HUES64 (cell line): ENCODE measurements at regions not wholly inside any gene's neighbourhood (a gene's known extent, or its start where the extent isn't known, plus 50 kb on each side); places are given as distances from the start of the nearest gene placed in this dataset.

Experiments used
- H3K27ac ChIP-seq: 2 replicates; pipeline ENCODE4 v1.7.0; 2013; ENCODE audit warnings: low read depth, low read length, inconsistent platforms
- H3K27me3 ChIP-seq: 2 replicates; pipeline ENCODE4 v1.6.1; 2013; ENCODE audit warnings: mild to moderate bottlenecking, low read length; ENCODE audit not compliant: insufficient read depth
- H3K36me3 ChIP-seq: 2 replicates; pipeline ENCODE4 v1.6.1; 2013; ENCODE audit warnings: mild to moderate bottlenecking, low read length; ENCODE audit not compliant: insufficient read depth
- H3K4me1 ChIP-seq: 2 replicates; pipeline ENCODE4 v1.6.1; 2013; ENCODE audit warnings: mild to moderate bottlenecking, low read length, moderate library complexity; ENCODE audit not compliant: insufficient read depth
- H3K4me3 ChIP-seq: 2 replicates; pipeline ENCODE4 v1.5.1; 2013; ENCODE audit warnings: mild to moderate bottlenecking, low read length, moderate library complexity
- H3K9ac ChIP-seq: 2 replicates; pipeline ENCODE4 v1.6.1; 2013; ENCODE audit warnings: mild to moderate bottlenecking, low read depth, low read length
- H3K9me3 ChIP-seq: 2 replicates; pipeline ENCODE4 v1.6.1; 2013; ENCODE audit warnings: low read depth, low read length; ENCODE audit not compliant: insufficient read depth
- WGBS: fragments of 150-250, 120-280 bp; methylation state at CpG from one replicate; pipeline ENCODE4 v1.1.7; 2013; ENCODE audit warnings: missing lambda C conversion rate; 5-methylcytosine and 5-hydroxymethylcytosine counted together

DNA sequence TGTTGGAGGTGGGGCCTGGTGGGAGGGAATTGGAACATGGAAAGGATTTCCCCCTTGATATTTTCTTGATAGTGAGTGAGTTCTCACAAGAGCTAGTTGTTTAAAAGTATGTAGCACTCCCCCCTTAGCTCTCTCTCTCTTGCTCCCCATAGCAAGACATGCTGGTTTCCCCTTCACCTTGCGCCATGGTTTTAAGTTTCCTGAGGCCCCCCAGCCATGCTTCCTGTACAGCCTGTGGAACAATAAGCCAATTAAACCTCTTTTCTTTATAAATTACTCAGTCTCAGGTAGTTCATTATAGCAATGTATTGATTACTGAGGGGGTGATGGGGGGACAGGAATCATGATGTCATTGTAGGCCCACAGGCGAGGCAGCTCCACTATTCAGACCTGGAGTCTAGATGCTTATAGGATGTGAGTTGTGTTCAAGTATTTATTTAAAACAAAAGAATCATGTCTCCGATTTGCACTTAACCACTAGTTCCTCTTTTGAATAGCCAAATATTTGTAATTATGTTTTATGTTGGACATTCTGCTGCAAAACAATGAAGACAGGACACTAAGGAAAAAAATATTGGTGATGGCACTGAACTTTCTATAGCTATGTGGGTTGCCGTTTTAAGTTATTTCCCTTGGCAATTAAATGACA is 156.6 kb downstream of the TMEM38B start:
- H3K4me1 ChIP-seq, result no peaks in the 10 kb centered on the region
- H3K9me3 ChIP-seq, result no peaks in the 10 kb centered on the region
- H3K9ac ChIP-seq, result no peak overlapping the region
- H3K27ac ChIP-seq, result no peak overlapping the region
- 96% methylated on average over 3 of the region's 4 CpGs for WGBS
- H3K36me3 ChIP-seq, result no peaks in the 10 kb centered on the region
- H3K27me3 ChIP-seq, result no peaks in the 10 kb centered on the region
- H3K4me3 ChIP-seq, result no peak overlapping the region

DNA sequence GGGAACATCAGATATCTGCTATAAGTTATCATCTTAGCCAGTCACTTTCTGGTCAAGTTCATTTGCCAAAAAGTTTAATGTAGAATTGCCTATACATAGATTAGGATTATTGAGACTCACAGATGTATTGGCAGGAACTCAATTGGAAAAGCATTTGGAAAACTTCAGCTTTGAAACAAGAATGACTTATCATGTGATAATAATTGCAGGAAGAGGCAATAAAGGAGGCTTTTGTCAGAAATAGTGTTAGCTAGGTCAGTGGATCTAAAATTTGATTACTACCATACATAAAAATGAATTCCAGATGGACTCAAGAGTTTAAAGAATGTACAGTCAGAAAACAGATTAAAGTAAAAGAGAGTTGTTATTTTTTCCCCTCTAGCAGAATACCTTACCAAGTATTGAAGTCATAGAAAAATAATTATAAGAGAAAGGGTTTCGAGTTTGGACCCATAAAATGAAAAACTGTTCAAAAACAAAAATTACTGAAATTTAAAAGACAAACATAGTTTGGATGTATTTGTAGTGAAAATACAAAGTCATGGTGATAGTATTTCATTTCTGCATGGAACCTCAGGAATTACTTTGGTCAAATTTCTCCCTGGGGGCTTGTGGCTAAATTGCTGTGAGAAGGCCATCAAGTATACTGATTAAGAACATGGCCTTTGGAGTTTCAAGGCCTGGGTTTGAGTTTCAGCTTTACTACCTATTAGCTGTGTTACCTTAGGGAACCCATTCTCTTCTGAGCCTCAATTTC is 159.9 kb downstream of the TMEM38B start:
- no CpG with 5 or more reads among the region's 1 CpG for WGBS
- H3K4me1 ChIP-seq, result no peaks in the 10 kb centered on the region
- H3K4me3 ChIP-seq, result no peak overlapping the region
- H3K9me3 ChIP-seq, result no peaks in the 10 kb centered on the region
- H3K27ac ChIP-seq, result no peak overlapping the region
- H3K9ac ChIP-seq, result no peak overlapping the region
- H3K27me3 ChIP-seq, result no peaks in the 10 kb centered on the region
- H3K36me3 ChIP-seq, result no peaks in the 10 kb centered on the region

DNA sequence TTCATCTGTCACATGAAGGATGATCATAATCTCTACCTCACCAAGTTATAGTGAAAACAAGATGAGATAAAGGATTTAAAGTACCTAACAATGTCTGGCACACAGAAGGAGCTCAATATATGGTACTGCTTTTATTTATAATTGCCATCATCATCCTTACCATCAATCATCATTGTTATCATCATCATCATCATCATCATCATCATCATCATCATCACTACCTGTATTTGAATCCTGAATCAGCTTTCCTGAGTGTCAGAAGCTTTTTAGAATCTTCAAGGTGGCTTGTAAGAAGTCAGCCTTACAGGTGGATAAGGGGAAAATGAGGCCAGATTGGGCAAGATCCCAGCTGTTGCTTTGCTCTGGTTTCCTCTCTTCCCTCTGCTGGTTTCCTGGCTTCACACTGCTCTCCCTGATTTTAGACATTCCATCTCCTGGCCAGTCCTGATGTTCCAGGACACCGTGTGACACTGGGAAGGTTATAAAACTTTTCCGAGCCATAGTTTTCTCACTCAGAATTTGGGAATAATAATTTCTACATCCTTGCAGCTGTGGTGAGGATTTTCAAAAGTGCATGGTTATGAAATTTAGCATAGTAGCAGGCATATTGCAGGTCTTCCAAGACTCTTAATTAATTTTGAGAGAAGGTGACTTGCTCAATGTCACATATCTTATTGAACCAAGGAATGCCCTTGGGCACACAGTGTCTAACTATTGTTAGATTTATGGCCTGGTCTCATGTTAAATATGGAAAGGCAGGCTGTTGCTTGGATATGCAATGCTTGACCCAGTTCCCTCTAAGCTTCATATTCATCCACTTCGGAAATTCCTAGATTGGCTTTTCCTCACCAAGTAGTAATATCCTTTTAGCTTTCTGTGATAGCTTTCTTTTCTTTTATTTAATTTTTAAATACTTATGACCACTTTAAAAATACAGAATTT is 160.7 kb downstream of the TMEM38B start:
- Histone ChIP-seq H3K9ac (no peak overlapping the region), H3K27ac (no peak overlapping the region), H3K9me3 (no peaks in the 10 kb centered on the region), H3K27me3 (no peaks in the 10 kb centered on the region), H3K36me3 (no peaks in the 10 kb centered on the region), H3K4me1 (no peaks in the 10 kb centered on the region), H3K4me3 (no peak overlapping the region)
- 95% methylated on average over 2 of the region's 3 CpGs for WGBS

DNA sequence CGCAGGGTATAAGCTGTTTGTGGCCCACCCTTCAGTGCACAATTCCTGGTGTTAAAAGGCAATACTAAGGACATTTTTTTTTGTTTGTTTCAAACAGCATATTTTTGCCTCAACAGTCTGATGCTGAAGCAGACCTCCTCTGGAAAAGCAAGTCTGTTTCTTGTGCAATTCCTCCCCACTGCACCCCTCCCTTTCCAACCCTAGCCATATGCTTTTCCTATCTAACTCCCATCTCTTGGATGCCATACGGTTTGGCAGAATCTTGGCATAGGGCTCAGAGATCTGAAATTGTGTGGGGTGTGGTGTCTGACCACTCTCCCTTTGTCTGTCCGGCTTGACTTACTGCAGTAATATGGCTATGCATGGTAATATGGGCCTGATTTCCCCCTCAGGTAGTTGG is 161.6 kb downstream of the TMEM38B start:
- Histone ChIP-seq H3K4me3 (no peak overlapping the region), H3K9ac (no peak overlapping the region), H3K4me1 (no peaks in the 10 kb centered on the region), H3K27me3 (no peaks in the 10 kb centered on the region), H3K9me3 (no peaks in the 10 kb centered on the region), H3K36me3 (no peaks in the 10 kb centered on the region), H3K27ac (no peak overlapping the region)
- 91% methylated on average over 3 of the region's 3 CpGs for WGBS

DNA sequence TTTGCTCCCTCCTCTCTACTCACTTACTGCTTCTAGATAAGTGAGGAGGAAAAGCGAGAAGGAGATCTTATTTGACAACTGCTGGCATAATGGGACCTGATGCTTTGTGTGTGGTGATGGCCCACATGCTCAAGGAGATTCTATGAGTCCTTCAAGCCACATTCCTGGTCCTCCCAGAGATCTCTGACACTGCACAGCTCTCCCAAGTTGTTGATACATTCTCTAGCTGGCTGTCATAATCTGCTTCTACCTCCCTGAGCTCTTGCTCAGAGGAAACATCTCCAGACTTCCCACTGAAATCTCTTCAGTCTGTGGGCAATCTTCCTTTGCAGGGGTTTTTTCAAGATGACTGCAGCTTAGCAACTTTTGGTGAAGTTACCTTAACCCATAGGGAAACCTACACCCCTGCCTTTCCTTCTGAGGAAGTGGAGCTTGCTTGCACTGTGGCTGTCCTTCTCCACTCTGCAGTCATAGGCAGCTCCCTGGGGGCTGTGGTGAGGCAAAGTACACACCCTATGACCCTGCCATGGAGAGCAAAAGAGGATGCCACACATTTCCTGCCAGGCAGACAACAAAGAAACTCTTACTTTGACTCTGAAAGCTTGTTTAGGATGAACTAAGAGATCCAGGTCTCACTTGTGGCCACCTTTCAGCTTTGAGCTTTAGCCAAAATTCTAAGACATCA is 163.8 kb downstream of the TMEM38B start:
- Histone ChIP-seq H3K27ac (no peak overlapping the region), H3K4me1 (no peaks in the 10 kb centered on the region), H3K27me3 (no peaks in the 10 kb centered on the region), H3K9me3 (no peaks in the 10 kb centered on the region), H3K36me3 (no peaks in the 10 kb centered on the region), H3K9ac (no peak overlapping the region), H3K4me3 (no peak overlapping the region)
- WGBS, result 88% methylated on average over 1 of the region's 1 CpG

DNA sequence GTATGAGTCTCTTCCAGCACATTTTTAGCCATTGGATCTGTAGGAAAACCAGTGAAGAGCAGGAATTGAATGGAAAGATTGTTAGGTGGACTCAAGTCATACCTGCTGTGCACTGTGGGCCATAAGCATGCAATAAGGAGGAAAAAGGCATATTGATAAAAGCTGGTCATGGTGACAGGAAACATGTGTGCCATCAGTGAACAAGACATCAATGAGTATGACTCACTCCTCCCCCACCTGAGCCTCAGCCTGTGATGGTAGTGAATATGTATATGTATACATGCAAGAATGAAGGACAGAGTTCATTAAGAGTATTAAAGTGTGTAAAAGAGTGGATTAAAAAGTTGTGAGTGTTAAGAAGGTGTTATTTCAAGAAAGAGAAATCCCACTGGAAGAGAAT is 164.5 kb downstream of the TMEM38B start:
- H3K9ac ChIP-seq, result no peak overlapping the region
- H3K4me3 ChIP-seq, result no peak overlapping the region
- H3K27me3 ChIP-seq, result no peaks in the 10 kb centered on the region
- no peaks in the 10 kb centered on the region for H3K9me3 ChIP-seq
- no peaks in the 10 kb centered on the region for H3K4me1 ChIP-seq
- no peaks in the 10 kb centered on the region for H3K36me3 ChIP-seq
- no peak overlapping the region for H3K27ac ChIP-seq

DNA sequence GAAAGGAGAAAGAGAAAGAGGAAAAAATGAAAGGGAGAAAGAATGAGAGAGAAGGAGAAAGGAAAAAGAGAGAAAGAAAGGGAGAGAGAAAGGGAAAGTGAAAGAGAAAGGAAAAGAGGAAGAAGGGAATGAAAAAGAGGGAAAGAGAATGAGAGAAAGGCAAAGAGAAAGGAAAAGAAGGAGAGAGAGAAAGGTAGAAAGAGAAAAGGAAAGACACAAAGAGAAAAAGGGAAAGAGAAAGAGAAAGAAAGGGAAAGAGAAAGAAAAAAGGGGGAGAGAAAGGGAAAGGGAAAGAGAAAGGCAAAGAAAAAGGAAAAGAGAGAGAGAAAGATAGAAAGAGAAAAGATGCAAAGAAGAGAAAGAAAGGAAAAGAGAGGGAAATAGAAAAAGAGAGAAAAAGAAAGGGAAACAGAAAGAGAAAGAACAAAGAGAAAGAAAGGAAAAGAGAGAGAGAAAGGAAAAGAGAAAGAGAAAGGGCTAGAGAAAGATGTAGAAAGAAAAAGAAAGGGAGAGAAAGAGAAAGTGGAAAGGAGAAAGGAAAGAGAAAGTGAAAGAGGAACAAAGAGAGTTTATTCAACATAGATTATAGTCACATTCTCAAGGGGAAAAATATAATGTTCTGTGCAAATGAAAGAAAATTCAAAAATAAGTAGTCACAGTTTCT is 165.2 kb downstream of the TMEM38B start:
- Histone ChIP-seq H3K4me1 (no peaks in the 10 kb centered on the region), H3K9me3 (no peaks in the 10 kb centered on the region), H3K27ac (no peak overlapping the region), H3K9ac (no peak overlapping the region), H3K36me3 (no peaks in the 10 kb centered on the region), H3K27me3 (no peaks in the 10 kb centered on the region), H3K4me3 (no peak overlapping the region)

DNA sequence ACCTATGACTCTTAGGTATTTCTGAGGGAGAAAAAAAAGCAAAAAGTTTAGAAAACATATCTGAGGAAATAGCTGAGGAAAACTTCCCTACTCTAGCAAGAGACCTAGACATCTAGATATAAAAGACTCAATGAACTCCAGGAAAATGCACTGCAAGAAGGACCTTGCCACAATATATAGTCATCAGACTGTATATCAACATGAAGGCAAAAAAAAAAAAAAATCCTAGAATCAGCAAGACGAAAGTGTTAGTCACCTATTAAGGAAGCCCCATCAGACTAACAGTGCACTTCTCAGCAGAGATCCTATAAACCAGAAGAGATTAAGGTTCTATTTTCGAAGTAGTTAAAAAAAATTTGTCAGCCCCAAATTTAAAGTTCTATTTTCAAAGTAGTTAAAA is 166.2 kb downstream of the TMEM38B start:
- Histone ChIP-seq H3K27ac (no peak overlapping the region), H3K9ac (no peak overlapping the region), H3K27me3 (no peaks in the 10 kb centered on the region), H3K36me3 (no peaks in the 10 kb centered on the region), H3K9me3 (no peaks in the 10 kb centered on the region), H3K4me3 (no peak overlapping the region), H3K4me1 (no peaks in the 10 kb centered on the region)
- WGBS, result 85% methylated on average over 2 of the region's 2 CpGs

DNA sequence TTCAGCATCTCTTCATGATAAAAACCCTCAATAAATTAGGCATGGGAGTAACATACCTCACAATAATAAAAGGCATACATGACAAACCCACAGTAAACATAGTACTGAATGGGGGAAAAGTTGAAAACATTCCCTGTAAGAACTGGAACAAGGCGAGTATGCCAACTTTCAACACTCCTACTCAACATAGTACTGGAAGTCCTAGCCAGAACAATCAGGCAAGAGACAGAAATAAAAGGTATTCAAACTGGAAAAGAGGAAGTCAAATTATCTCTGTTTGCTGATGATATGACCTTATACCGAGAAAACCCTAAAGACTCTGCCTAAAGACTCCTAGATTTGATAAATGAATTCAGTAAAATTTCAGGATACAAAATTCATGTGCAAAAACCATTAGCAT is 167.6 kb downstream of the TMEM38B start:
- no peak overlapping the region for H3K27ac ChIP-seq
- H3K4me1 ChIP-seq, result no peaks in the 10 kb centered on the region
- no peaks in the 10 kb centered on the region for H3K27me3 ChIP-seq
- 100% methylated on average over 1 of the region's 2 CpGs for WGBS
- no peaks in the 10 kb centered on the region for H3K9me3 ChIP-seq
- H3K4me3 ChIP-seq, result no peak overlapping the region
- no peak overlapping the region for H3K9ac ChIP-seq
- H3K36me3 ChIP-seq, result no peaks in the 10 kb centered on the region

DNA sequence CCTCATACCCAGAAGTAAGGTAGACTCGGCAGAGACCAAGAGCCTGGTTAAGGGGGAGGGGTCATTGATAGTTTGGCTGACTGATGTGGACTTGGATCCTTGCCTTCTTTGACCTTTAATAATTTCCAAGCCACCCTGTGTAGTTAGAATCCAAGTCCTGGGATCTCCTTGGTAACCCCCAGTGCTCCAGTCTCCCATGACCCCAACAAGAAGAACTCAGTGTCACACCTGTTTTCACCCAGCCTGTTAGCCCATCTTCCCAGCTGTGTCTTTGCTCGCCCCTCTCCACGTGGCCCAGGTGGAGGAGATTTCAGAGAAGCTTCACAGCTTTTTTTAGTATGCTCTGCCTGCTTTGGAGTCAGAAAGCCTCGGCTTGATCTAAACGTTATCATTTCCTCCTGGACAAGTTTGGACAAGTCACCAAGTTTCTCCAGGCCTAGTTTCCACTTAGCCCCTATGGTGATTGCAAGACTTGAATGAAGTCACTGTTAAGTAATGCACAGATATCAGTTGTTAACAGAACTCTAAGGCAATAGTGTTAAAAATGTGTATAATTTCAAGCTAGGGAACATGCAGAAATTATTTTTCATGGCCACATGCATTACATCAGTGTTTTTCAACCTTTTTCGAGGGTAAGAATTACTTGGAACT is 170.0 kb downstream of the TMEM38B start:
- no peaks in the 10 kb centered on the region for H3K27me3 ChIP-seq
- no peaks in the 10 kb centered on the region for H3K36me3 ChIP-seq
- H3K4me1 ChIP-seq, result no peaks in the 10 kb centered on the region
- WGBS, result 88% methylated on average over 5 of the region's 6 CpGs
- no peak overlapping the region for H3K27ac ChIP-seq
- H3K9me3 ChIP-seq, result no peaks in the 10 kb centered on the region
- H3K9ac ChIP-seq, result no peak overlapping the region
- no peak overlapping the region for H3K4me3 ChIP-seq
